NCI-H2081 (cell line): ENCODE measurements at regions not wholly inside any gene's neighbourhood (a gene's known extent, or its start where the extent isn't known, plus 50 kb on each side); places are given as distances from the start of the nearest gene placed in this dataset.

Experiments used
- DNase-seq, 2 experiments: peaks; one replicate each; lab custom pipeline; 2025; lab: John Stamatoyannopoulos, UW

- no peak for DNase-seq
Observed at GRCh38 chr7:123401295-123401694, 133.1 kb downstream of the IQUB start.

- no peak for DNase-seq
Observed at GRCh38 chr7:123400196-123400595, 134.2 kb downstream of the IQUB start.

- no peak for DNase-seq
Observed at GRCh38 chr7:123398921-123399320, 135.5 kb downstream of the IQUB start.

GRCh38 chr7:123397746-123398338 is 136.6 kb downstream of the IQUB start:
- no peak for DNase-seq

DNA sequence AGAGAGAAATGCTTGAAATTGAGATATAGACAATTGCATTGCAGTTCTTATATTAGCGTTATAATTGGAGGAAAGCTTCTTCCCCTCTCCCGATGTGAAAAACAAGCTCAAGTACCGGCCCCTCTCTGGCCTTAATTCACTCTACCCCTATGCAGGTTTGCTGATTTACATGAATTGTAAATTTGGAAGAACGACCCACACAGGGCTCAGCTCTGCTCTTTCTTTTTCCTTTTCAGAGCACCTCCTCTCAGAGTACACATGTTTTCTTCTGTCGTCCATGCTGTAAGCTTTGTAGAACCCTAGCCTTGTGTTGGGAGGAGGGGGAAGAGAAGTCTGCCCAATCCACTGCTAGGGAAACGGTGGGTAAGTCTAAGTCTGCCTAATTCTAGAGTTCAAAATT is 140.8 kb downstream of the IQUB start:
- DNase-seq: no peak

- no peak for DNase-seq
Observed at GRCh38 chr7:123372368-123372767, 162.0 kb downstream of the IQUB start.

DNA sequence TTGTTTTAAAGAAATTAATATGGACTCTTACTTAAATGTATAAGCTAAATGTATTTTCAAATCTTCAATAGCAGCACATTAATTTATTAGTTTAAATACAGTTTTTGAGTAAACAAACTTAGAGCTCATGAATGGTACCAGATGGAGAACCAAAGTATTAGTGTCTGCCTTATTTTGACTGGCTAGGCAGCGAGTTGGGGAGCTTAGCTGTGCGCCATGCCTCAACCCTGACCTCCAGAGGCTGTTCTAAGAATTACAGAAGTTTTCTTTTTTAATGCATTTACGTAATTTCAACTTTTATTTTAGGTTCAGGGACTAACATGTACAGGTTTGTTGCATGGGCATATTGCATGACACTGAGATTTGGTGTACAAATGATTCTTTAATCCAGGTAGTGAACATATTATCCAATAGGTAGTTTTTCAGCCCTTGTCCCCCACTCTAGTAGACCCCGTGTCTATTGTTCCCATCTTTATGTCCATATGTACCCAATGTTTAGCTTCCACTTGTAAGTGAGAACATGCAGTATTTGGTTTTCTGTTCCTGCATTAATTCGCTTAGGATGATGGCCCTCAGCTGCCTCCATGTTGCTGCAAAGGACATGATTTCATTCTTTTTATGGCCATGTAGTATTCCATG is 166.8 kb downstream of the IQUB start:
- DNase-seq: peak in 1 of 2 experiments; percentile 3

- DNase-seq: no peak
Observed at GRCh38 chr7:123367031-123367430, 167.3 kb upstream of the SLC13A1 start.

DNA sequence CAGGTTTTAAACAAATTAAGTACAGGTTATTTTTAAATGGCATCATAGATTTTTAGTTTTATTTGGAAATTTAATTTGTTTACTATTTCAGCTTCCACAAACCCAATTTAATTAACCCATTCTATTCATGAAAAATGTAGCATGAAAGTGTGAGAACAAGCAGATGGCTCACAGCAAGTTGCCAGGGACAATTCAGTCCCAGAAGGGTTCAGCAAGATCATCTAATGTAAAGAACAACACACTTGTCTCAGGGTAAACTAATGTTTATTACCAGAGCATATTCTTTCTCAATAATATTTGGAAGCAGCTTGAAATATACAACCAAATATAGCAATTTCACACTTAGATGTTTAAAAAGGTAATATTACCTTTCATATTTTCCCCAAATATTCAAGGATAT is 166.9 kb upstream of the SLC13A1 start:
- no peak for DNase-seq

DNA sequence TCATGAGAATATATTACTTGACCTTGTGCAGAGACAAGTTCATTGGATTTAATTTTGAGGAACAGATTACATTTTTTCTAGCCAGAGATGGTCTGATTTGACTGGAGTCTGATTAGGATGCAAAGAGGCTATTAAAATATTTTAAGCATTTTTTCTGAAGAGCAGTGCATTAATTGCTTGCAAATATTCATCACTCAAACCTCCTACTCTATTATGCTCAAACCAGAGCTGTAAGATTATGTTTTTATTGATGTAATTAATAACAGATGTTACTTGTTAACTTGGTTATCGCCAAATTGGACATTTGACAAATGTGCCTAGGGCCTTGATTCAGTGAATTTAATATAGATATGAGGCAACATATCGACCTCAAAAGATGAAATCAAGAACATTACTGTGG is 160.9 kb upstream of the SLC13A1 start:
- DNase-seq: no peak

- no peak for DNase-seq
Observed at GRCh38 chr7:123355576-123356190, 155.9 kb upstream of the SLC13A1 start.

- DNase-seq: no peak
Observed at GRCh38 chr7:123352973-123353372, 153.2 kb upstream of the SLC13A1 start.

GRCh38 chr7:123351516-123352505 is 152.0 kb upstream of the SLC13A1 start:
- DNase-seq: no peak

DNA sequence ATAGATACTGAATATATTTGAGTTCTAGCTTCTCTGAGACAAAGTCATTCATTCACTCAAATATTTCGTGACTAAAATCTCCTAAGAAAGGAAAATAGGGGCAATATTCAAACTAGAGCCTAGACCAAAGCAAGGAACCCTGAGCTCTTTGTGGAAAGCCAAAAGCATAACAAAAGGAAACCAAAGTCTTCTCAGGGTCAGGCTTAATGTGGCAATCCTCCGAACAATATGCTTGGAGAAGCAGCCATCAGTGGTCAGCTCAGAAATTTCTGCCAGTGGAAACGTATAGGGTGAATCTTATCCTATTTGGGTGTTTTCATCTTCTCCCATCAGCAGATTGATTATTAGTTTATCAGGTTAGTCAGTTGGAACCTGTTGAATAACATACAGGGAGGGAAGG is 151.3 kb upstream of the SLC13A1 start:
- DNase-seq: no peak

DNA sequence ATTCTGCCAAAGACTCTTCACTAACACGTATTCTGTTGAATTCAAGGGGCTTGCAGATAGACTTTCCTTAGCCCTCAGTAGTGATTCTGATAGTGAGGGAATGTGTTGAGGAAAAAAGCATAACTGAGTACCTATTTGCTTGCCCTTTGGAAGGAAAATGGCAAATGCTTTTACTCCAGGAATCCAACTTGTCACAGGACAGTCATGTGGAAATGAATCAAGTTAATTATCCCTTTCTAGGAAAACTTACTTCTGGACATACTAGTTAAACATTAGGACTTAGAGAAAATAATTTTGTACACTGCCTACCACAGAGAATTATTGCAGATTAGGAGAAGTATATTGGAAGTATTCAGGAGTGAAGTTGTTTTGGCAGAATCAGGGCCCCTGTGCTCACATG is 148.9 kb upstream of the SLC13A1 start:
- DNase-seq: no peak

GRCh38 chr7:123346766-123347165 is 147.0 kb upstream of the SLC13A1 start:
- peak in 1 of 2 experiments; percentile 27 for DNase-seq

DNA sequence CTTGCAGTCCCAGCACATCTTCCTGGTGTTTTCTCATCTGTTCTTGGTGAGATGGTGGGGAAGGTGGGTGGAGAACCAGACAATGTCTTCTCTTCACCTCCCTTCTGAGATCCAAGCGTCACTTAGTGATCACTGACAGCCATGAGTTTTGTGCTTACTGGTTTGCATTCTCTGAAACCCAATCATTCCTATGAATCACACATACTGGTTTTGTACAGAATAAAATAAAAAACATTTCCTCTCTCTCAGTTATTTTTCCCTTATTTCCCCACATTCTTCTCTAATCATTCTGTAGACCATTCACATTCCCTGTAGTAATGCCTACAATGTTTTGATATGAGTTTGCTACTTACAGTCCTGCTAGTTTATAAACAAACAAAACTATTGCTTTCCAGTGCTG is 143.8 kb upstream of the SLC13A1 start:
- no peak for DNase-seq

- no peak for DNase-seq
Observed at GRCh38 chr7:123341102-123341501, 141.3 kb upstream of the SLC13A1 start.

DNA sequence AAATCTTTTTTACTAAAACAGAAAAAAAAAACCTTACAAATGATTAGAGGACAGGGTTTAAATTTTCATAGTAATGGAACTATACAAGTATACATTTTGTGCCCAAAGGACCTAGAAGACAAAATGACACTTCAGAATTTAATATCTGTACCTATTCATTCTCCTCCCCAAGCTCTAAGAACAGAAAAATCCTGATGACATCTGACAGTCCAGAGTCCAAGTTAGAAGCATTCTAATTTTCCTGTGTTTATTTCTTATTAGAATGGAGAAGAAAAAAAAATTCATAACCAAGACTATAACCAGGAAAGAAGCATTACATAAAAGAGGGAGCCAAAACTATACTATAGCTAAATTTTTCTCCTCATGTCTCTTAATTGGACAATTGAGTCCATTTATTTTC is 138.9 kb upstream of the SLC13A1 start:
- no peak for DNase-seq

DNA sequence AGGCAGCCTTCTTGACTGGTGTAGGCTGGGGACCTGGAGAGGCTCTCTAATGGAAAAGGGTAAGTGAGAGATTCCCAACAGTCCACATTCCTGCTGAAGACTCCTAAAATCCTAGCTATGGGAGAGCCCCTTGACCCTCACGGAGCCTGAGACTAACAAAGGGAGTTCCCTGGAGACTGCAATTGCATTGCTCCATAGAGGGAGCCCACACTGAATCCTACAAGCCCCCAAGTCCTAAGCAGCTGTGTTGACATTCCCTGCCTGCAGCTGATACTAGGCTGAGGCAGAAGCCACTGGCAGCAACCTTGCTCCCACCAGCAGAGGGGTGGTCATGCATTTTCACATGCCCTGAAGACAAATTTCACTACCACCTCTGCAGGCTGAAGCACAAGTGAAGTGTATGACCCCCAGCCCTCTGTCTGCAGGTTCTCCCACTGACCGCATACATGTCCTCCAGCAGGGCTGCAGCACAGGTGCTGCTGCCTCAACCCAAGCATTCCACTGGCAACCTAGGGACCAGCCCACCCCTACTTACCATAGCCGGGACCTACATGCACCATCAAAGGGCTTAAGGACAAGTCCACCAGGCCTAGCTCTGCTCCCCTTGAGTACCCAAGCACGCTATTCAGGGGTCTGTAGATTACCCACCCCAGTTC is 130.3 kb upstream of the SLC13A1 start:
- no peak for DNase-seq

DNA sequence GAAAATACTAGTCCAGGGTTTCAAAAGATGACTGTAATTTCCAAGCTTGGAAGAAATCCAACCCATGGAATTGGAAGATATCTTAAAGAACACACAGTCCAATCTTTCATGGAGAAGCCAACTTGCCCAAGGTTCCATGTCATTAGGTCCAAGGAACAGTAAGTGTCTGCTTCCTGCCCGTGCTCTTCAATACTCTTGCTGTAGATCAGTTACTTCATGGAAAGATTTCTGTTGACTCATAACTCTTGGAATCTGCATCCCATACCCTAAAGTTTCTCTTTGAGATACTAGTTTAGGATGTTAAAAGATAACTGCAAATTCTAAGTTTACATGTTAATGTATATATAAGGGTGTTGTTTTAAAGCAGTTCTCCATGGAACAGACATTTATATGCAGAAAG is 127.9 kb upstream of the SLC13A1 start:
- DNase-seq: no peak

DNA sequence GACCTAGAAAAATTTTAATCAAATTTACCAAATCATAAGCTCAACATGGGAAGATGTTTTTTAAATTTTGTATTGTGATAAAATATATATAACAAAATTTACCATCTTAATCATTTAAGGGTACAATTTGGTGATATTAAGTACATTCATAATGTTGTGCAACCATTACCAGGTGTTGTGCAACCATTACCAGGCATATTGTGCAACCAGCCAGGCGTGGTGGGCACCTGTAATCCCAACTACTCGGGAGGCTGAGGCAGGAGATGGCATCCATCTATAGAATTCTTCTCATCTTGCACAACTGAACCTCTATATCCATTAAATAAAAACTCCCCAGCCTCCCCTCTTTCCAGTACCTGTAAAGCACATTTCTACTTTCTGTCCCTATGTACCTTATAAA is 124.5 kb upstream of the SLC13A1 start:
- no peak for DNase-seq
